WTC11 (cell line): ENCODE measurements at regions not wholly inside any gene's neighbourhood (a gene's known extent, or its start where the extent isn't known, plus 50 kb on each side); places are given as distances from the start of the nearest gene placed in this dataset.

Experiments used
- FOXJ3 ChIP-seq: sonication (generic); formaldehyde crosslinking; IDR thresholded peaks from 2 replicates; pipeline ENCODE4 v1.9.0; 2021; ENCODE audit warnings: missing genetic modification reagents, mild to moderate bottlenecking, borderline replicate concordance
- MXD4 ChIP-seq: fragments of 250-450 bp; sonication (Bioruptor Pico); IDR thresholded peaks from 2 replicates; pipeline ENCODE4 v1.8.0; 2021; ENCODE audit warnings: mild to moderate bottlenecking, moderate library complexity, borderline replicate concordance
- MYBL2 ChIP-seq: sonication (generic); formaldehyde crosslinking; IDR thresholded peaks from 2 replicates; pipeline ENCODE4 v1.8.1; 2023; ENCODE audit warnings: mild to moderate bottlenecking, moderate library complexity, missing genetic modification reagents
- NR3C1 ChIP-seq: sonication (generic); formaldehyde crosslinking; conservative IDR thresholded peaks from 2 replicates; pipeline ENCODE4 v1.8.1; 2023; ENCODE audit warnings: low read depth, mild to moderate bottlenecking, missing genetic modification reagents
- TEAD4 ChIP-seq: sonication (generic); formaldehyde crosslinking; IDR thresholded peaks from 2 replicates; pipeline ENCODE4 v1.8.0; 2022; ENCODE audit warnings: mild to moderate bottlenecking, missing genetic modification reagents
- ZBTB21 ChIP-seq: sonication (generic); formaldehyde crosslinking; IDR thresholded peaks from 2 replicates; pipeline ENCODE4 v1.8.1; 2023; ENCODE audit warnings: mild to moderate bottlenecking, missing genetic modification reagents, borderline replicate concordance
- TF ChIP-seq, protein P1 (sequence below): fragments of 200-600 bp; IDR thresholded peaks from 2 replicates; pipeline ENCODE4 v1.8.0; 2022; ENCODE audit warnings: antibody characterized with exemption
- TF ChIP-seq, protein P2 (sequence below): sonication (generic); formaldehyde crosslinking; IDR thresholded peaks from 2 replicates; pipeline ENCODE4 v1.8.1; 2023; ENCODE audit warnings: mild to moderate bottlenecking, missing genetic modification reagents, borderline replicate concordance
- TF ChIP-seq, protein P3 (sequence below): sonication (generic); formaldehyde crosslinking; conservative IDR thresholded peaks from 2 replicates; pipeline ENCODE4 v1.8.1; 2022; ENCODE audit warnings: mild to moderate bottlenecking, missing genetic modification reagents
- TF ChIP-seq, protein P4 (sequence below): sonication (generic); formaldehyde crosslinking; IDR thresholded peaks from 2 replicates; pipeline ENCODE4 v1.8.1; 2023; ENCODE audit warnings: mild to moderate bottlenecking, moderate library complexity, missing genetic modification reagents
- TF ChIP-seq, protein P5 (sequence below): sonication (generic); formaldehyde crosslinking; IDR thresholded peaks from 2 replicates; pipeline ENCODE4 v1.8.0; 2022; ENCODE audit warnings: mild to moderate bottlenecking, missing genetic modification reagents

DNA sequence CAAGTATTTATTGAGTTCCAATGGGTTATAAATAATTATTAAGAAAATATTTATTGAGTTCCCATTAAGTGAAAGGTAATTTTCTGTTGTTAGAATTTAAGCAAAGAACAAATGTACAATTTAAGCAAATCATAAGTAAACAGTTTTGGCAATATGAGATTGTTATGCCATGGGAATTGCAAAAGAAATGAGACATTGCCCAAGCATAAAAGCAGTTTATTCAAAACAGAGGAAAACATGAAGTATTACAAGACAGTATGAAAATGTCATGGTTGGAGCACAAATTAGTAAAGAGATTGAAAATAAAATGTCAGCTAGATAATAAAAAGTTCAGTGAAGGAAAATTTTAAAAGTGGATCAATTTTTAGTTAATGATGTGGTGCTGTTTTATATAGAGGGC lies 706.1 kb upstream of the EPHA5 start:
- TF ChIP-seq TEAD4 (CRISPR knock-in tag) (no peak), MYBL2 (no peak), MXD4 (CRISPR knock-in tag) (no peak), NR3C1 (CRISPR knock-in tag) (no peak), ZBTB21 (CRISPR knock-in tag) (no peak), FOXJ3 (CRISPR knock-in tag) (no peak)
- TF ChIP-seq, protein P1, sequence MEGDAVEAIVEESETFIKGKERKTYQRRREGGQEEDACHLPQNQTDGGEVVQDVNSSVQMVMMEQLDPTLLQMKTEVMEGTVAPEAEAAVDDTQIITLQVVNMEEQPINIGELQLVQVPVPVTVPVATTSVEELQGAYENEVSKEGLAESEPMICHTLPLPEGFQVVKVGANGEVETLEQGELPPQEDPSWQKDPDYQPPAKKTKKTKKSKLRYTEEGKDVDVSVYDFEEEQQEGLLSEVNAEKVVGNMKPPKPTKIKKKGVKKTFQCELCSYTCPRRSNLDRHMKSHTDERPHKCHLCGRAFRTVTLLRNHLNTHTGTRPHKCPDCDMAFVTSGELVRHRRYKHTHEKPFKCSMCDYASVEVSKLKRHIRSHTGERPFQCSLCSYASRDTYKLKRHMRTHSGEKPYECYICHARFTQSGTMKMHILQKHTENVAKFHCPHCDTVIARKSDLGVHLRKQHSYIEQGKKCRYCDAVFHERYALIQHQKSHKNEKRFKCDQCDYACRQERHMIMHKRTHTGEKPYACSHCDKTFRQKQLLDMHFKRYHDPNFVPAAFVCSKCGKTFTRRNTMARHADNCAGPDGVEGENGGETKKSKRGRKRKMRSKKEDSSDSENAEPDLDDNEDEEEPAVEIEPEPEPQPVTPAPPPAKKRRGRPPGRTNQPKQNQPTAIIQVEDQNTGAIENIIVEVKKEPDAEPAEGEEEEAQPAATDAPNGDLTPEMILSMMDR: no peak
- TF ChIP-seq, protein P2, sequence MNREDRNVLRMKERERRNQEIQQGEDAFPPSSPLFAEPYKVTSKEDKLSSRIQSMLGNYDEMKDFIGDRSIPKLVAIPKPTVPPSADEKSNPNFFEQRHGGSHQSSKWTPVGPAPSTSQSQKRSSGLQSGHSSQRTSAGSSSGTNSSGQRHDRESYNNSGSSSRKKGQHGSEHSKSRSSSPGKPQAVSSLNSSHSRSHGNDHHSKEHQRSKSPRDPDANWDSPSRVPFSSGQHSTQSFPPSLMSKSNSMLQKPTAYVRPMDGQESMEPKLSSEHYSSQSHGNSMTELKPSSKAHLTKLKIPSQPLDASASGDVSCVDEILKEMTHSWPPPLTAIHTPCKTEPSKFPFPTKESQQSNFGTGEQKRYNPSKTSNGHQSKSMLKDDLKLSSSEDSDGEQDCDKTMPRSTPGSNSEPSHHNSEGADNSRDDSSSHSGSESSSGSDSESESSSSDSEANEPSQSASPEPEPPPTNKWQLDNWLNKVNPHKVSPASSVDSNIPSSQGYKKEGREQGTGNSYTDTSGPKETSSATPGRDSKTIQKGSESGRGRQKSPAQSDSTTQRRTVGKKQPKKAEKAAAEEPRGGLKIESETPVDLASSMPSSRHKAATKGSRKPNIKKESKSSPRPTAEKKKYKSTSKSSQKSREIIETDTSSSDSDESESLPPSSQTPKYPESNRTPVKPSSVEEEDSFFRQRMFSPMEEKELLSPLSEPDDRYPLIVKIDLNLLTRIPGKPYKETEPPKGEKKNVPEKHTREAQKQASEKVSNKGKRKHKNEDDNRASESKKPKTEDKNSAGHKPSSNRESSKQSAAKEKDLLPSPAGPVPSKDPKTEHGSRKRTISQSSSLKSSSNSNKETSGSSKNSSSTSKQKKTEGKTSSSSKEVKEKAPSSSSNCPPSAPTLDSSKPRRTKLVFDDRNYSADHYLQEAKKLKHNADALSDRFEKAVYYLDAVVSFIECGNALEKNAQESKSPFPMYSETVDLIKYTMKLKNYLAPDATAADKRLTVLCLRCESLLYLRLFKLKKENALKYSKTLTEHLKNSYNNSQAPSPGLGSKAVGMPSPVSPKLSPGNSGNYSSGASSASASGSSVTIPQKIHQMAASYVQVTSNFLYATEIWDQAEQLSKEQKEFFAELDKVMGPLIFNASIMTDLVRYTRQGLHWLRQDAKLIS (CRISPR knock-in tag): no peak
- TF ChIP-seq, protein P3, sequence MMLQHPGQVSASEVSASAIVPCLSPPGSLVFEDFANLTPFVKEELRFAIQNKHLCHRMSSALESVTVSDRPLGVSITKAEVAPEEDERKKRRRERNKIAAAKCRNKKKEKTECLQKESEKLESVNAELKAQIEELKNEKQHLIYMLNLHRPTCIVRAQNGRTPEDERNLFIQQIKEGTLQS: no peak
- TF ChIP-seq, protein P4, sequence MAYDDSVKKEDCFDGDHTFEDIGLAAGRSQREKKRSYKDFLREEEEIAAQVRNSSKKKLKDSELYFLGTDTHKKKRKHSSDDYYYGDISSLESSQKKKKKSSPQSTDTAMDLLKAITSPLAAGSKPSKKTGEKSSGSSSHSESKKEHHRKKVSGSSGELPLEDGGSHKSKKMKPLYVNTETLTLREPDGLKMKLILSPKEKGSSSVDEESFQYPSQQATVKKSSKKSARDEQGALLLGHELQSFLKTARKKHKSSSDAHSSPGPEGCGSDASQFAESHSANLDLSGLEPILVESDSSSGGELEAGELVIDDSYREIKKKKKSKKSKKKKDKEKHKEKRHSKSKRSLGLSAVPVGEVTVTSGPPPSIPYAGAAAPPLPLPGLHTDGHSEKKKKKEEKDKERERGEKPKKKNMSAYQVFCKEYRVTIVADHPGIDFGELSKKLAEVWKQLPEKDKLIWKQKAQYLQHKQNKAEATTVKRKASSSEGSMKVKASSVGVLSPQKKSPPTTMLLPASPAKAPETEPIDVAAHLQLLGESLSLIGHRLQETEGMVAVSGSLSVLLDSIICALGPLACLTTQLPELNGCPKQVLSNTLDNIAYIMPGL (CRISPR knock-in tag): no peak
- TF ChIP-seq, protein P5, sequence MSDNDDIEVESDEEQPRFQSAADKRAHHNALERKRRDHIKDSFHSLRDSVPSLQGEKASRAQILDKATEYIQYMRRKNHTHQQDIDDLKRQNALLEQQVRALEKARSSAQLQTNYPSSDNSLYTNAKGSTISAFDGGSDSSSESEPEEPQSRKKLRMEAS (CRISPR knock-in tag): no peak
